NCI-H510A treated with DMSO at 0.1 percent for 48 hours (cell line): ENCODE measurements at regions not wholly inside any gene's neighbourhood (a gene's known extent, or its start where the extent isn't known, plus 50 kb on each side); places are given as distances from the start of the nearest gene placed in this dataset.

Source experiments
- DNase-seq: peaks from one replicate; lab custom pipeline; 2025; lab: John Stamatoyannopoulos, UW

DNA sequence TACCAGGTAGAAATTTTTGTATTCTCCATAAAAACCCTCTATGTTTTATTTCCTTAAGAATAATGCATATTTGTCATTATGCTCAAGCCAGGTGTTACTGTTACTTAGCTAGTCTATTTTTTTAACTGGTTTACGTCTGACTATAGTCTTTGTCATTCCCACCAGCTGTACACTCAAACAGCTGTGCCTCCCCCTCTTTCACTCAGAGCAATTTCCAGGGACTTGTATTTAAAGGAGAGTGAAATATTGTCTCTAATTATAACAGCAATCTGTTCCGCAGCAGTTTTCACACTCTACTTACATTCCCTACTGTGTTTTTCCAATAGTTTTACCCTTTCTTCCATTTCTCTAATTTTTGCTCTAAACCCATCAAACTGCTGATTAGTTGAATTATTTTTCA is 813.6 kb upstream of the MIR17HG start:
- no peak for DNase-seq

DNA sequence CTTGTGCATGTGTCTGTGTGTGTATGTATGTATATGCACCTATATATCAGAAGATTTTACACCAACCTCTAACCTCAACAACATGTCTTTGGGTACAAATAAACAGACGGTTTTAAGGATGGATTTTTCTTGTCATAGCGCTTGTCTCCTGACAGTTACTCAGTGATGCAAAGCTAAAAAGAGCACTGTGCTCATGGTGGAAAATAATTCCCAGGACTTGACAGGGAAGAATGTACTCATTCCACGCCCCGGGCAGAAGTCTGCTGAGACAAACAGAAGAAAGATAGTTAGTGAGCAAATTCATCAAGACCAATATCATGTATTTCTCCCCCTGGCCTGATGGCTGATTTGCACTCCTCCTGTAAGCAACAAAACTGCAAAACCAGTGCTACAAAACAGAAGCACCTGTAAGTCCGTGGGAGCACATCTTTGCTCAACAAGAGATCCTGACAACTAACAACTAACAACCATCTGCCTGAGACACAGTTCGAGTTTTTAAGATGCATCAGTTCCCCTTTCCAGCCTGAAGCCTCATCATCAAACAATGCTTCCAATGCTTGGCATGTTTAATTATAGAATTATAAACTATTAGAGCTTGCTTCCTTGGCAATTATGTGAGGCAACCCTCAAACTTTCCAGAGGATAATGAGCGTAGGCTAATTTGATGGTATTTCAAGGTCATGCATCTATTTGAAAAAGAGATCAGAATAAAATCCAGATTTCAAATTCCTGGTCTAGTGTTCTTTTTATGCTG is 812.7 kb upstream of the MIR17HG start:
- DNase-seq: no peak

DNA sequence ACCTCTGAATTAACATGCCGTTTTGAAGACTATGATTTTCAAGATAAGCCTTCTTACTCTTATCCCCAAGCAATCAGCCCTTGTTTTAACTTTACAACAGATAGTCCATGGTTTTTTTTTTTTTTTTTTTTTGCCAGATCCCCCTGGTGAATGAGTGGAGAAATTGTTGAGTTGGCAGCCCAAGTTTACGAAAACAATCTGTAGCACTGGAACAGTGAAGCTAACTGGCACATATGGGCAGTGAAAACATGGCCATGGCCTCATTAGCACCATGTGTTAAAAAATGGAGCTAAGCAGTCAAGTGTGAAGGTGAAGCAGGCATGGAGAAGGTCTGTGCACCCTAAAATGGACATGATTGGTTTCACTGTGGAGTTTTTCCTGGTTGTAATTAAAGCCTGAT is 812.1 kb upstream of the MIR17HG start:
- DNase-seq: no peak

DNA sequence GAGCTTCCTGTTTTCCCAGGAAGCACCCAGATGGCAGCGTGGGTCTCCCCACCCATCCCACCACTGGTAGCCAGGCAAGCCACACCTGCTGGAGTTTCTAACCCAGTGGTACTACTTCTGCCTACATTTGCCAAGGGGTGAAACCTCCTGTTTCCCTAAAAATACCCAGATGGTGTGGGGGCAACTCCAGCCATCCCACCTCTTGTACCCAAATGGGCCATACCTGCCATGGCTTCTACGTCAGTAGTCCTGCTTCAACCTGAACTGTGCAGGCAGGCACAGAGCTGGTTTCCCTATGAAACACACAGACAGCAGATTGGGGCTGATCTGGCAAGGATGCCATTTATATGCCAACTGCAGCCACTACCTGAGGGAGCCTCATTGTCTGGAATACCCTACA is 809.4 kb upstream of the MIR17HG start:
- no peak for DNase-seq

DNA sequence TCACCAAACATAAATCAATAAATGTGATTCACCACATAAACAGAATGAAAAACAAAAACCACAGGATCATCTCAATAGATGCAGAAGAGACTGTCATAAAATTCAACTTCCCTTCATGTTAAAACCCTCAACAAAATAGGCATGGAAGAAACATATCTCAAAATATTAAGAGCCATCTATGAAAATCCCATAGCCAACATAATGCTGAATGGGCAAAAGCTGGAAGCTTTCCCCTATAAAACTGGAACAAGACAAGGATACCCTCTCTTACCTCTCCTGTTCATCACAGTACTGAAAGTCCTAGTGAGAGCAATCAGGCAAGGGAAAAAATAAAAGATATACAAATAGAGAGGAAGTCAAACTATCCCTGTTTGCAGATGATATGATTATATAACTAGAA is 806.1 kb upstream of the MIR17HG start:
- no peak for DNase-seq

DNA sequence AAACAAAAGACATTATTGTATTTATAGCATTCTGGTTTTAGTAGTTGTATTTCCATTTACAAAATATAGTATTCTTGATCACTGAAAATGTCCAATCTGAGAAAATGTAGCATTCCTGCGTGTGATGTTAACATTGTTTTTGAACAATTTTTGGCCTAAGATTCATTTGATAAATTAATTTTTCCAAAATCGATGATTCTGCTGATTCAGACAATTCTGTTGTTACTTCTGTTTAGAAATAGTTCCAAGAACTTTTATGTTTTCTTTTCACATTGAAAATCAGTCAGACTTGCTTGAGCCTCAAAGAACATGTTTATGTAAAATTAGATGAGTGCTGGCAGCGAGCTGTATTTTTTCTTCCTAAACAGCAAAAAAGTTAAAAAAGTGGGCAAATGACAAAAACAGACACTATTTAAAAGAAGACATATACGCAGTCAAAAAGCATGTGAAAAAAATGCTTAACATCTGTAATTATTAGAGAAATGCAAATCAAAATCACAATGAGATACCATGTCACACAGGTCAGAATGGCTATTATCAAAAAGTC is 804.5 kb upstream of the MIR17HG start:
- DNase-seq: no peak

DNA sequence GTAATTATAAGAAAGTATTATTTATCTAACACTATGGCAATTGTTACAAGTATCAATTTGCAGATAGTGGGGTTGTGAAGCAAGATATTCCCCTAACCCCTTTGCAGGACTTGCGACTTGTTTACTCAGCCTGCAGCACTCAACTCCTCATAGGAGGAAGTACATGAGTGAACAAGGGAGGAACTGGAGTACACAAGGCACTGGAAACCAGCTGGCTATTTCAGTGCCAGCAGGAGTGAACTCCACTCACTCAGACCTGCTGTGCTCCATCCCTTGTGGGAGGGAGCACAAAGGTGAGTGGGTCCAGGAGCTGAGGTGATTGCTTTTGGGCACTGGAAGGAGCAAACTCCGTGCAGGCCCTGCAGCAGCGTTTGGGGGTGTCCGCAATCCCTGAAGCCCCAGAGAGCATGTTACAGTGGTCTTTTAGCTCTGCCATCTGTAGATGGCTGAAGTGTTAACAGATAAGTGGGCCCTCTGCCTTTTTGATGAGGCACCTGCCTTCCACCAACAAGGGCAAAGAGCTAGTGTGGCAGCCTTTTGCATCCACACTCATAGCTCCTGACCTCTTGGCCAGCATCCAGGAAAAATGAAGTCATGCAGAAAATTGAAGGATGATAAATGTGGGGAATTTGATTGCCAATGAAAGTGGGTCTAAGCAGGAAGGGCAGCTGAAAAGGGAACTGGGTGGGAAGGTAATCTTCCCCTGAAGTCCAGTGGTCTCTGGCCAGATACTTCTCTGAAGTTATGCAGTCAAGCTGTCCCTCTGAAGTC is 802.2 kb upstream of the MIR17HG start:
- peak; percentile 90 for DNase-seq

DNA sequence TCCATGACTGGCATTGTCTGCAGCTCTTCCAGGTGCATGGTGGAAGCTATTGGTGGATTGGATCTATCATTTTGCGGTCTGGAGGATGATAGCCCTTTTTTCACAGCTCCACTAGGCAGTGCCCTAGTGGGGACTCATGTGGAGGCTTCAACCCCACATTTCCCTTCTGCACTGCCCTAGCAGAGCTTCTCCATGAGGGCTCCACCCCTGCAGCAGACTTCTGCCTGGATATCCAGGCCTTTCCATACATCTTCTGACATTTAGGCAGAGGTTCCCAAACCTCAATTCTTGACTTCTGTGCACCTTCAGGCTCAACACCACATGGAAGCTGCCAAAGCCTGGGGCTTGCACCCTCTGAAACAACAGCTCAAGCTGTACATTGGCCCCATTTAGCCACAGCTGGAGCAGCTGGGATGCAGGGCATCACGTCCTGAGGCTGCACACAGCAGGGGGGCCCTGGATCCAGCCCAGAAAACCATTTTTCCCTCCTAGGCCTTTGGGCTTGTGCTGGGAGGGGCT is 800.2 kb upstream of the MIR17HG start:
- no peak for DNase-seq

DNA sequence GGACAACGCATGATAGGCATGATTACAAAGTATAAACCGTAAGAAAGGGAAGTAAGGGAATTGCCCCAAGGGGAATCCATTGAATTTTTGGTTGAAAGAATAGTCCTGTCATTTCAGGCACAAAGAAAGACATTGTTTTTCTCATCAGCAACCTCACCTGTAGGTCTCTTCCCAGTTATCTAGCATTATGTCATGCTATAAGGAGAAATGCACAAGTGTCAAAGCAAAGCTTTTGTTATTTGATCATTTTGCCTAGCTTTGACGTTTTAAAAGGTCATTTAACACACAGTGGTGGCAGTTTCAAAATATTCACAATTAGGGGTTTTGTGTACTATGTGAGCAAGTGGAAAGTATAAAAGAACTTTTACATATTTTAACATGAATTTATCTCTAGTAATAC is 796.2 kb upstream of the MIR17HG start:
- DNase-seq: no peak

DNA sequence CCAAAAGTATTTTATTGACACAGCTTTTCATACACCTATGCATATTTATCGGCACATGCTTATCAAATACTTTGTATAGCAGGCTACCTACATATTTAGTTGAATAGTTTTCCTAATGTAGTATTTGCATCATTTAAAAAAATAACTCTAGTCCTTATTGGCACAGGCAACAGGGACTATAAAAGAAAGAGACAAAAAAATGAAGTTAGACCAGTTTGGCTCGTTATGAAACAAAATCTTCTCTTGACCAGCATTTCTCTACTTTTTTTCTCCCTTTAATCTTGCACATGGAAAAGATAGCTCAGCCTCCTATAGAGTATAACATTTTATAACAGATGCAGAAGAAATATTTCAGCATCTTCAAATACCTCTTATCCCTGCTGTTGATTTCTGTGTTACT is 794.8 kb upstream of the MIR17HG start:
- no peak for DNase-seq

DNA sequence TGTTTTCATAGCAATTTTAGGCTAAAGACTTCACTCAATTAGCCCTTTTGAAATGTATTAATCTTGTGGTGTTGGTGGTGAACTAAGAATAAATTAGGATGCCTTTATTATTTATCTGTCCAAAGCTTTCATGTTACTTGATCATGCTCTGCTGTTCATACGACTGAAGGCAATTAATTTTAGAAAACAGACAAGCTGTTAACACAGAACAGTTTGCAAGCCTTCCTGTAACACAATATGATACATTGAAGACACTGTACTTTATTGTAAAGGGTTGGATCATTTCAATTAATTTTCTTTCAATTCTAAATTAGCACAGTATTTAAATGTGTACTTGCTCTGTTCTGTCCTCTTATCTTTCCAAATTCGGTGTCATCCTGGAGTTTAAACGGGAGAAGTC is 794.3 kb upstream of the MIR17HG start:
- peak; percentile 84 for DNase-seq

DNA sequence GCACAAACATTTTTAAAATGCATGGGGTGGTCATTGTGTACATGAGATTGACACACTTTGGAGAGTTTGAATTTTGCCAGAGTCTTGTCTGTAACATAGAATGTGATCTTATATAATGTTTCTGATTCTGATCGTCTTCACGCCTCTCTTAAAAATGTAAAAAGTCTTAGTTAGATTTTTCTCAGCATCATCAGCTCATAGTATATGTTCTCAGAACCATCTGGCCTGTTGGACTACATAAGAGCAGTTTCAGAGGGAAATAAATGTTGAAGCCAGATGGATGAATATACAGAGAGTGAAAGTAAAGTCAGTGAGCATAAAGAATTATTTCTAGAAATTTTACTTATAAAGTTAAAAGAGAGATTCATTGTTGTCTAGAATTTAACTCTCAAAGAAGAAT is 789.9 kb upstream of the MIR17HG start:
- DNase-seq: no peak

DNA sequence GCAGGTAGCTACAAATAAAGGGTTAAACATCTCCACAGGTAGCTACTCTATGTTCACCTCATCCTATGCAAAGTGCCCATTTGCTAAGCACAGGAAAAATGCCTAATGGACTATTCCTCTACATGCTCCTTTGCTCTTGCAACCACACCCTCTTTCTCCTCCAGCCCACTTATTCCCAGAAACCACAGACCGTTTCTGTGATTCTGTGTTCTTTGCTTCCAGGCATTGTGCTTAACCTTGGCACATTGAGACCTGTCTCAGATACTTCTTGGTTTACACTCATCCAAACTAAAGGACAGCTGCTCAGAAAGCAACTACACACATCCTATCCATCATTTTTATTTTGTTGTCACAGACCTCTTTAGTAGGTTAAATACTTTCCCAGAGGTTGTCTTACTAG is 785.0 kb upstream of the MIR17HG start:
- DNase-seq: no peak

DNA sequence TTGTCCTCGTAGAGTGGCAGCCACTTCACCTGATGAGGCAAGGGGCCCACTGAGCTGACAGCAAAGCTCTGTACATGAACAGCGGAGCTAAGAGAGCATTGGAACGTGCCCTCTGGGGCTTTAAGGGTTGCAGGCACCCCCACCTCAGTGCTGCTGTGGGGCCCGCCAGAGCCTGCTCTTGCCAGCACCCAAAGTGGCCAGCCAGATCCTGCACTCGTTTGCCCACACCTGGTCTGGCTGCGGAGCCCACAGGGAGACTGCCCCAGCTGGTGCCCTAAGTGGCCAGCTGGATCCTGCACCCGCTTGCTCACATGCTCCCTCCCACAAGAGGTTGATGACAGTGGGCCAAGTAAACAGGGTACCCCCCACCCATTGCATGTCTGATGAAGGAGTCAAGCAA is 783.4 kb upstream of the MIR17HG start:
- no peak for DNase-seq

DNA sequence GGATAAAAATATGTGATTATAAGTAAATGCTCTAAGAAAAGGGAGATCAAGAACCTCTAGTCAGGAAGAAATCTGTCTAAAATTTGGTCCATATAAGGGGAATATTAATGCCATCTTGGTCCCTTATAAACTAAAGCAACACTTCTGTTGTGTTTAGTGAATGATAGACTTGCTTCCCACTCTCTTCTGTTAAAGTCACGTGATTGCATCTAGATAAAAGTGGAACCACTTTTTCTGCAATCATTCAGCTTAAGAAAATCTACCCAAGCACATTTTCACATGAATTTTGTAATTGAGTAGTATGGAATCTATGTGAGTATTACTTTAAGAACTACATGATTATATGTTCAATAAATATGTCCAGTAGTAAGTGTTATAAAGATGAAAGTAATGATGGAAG is 782.9 kb upstream of the MIR17HG start:
- no peak for DNase-seq

DNA sequence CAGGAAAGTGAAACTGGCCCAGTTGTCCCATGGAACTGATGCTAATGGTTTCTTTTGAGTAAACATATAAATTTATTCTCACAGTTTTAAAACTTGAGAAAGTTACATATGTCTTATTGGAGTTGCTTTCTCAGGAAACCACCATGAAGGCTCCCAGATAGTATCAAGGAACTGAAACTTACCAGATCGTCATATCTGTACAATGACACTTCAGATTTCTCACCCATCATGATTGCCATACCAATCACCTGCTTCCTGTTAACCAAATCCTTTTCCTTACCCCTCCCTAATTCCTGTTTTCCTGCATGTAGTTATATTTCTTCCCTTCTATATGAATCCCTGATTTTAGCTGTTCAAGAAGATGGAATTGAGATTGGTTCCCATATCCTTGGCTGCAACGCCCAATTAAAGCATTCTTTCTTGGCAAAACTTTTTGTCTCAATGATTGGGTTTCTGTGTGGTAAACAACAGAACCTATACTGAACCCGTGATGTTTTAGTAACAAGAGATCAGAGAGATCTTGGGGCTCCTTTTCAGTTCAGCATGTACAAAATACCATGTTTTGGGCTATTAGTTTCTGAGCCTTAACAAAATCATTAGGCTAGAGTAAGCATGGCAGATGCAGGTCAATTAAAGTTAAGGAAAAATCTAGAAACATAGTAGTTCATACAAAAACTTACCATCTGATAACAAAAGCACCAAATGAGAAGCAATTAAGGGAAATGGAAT is 781.3 kb upstream of the MIR17HG start:
- DNase-seq: no peak

DNA sequence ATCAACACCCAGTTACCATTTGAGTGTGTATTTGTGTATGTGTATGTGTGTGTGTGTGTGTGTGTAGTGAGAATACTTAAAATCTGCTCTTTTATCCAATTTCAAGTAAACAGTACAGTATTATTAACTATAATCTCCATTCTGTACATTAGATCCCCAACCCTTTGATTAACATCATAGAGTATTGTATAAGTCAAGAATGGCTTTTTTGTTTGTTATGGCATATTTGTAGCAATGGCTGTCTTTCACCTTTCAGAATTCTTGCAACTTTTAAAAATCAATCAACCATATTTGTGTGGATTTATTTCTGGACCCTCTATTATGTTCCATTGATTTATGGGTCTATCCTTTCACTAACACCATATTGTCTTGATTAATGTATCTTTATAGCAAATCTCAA is 779.3 kb upstream of the MIR17HG start:
- no peak for DNase-seq

DNA sequence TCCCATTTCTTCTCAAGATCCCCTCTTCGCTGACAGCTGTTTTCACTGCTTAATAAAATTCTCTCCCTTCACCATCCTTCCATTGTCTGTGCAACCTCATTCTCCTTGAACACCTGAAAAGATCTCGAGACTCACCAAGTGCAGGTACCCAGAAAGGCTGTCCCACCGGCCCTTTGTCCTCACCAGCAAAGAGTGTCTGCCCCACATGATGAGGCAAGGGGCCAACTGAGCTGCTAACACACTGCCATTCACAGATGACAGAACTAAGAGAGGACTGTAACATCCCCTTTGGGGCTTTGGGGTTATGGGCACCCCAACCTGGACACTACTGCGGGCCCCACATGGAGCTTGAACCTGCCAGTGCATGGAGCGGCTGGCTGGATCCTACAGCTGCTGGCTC is 771.4 kb upstream of the MIR17HG start:
- no peak for DNase-seq

DNA sequence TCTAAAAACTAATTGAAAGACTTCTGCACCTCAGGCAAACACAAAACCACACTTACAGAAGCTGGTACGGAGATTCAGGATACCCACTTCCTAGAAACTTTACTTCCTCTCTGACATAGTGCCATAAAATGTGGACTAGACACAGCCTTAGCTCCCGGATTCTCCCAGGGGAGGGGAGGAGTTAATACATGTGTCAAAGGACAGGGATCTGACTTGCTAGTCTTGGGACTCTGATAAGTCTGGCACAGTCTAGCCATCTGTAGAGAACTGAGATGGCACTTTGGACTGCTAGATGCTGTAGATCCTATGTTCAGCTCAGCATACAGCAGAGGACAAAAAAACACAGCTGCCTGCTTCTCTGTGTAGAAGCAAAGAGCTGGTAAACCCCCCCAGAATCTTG is 769.8 kb upstream of the MIR17HG start:
- no peak for DNase-seq

DNA sequence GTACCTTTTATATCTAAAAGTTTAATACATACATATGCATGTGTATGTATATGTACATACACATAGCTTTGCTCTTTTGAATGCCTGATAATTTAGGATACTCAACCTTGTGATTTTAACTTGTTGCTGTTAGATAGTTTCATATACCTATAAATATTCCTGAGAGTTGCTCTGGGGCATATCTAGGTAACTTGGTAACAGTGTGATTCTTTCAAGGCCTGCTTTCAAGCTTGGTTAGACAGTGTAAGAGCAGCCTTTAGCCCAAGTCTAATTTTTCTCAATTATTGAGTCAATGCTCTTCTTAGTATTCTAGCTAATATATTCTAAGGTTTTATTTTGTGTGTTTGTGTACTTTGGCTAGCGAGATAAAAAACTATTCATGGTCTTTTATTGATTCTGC is 762.1 kb upstream of the MIR17HG start:
- no peak for DNase-seq

DNA sequence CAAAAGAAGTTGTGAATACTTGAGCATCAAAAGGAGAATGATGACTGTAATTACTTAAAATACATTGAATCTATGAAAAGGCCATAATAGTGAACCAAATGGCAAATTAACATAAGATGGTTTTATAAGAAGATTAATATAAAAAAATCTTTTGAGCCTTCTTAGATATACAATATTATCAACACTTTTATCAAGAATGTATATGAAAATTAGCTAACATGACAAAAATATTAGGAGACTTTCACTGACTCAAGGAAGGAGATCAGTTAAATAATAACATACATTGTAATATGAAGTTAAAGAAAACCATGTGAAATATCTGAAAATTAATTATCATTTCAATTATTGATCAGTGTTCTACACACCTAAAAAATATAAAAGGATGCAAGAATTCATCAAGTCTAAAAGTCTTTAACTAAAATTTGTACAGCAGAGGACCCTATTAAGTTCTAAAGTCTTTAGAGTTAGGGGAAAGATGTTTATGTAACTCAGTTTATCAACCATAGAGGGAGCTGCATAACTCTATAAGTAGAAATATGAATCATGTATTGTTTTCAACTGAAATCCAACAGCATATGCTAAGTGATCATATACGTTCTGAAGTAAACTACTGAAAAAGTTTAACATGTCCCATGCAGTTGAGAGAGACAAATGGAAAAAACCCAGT is 756.1 kb upstream of the MIR17HG start:
- DNase-seq: no peak

DNA sequence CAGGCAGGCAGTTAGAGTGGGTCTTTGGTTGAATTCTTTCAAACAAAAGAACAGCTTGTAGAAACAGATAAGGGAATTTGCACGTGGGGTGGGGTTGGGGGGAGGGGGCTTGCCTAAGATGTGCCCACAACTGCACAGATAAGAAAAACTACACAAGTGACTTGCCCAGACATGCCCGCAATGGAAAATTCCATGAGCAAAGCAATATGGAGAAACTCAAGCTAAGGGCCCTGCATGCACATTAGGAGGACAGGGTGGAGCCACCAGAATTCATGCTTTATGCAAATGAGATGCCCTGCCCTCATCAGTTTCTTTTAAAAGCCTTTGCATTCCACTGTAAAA is 755.6 kb upstream of the MIR17HG start:
- no peak for DNase-seq
